ENCODE measurements at regions not wholly inside any gene's neighbourhood (a gene's known extent, or its start where the extent isn't known, plus 50 kb on each side); places are given as distances from the start of the nearest gene placed in this dataset.

DNA sequence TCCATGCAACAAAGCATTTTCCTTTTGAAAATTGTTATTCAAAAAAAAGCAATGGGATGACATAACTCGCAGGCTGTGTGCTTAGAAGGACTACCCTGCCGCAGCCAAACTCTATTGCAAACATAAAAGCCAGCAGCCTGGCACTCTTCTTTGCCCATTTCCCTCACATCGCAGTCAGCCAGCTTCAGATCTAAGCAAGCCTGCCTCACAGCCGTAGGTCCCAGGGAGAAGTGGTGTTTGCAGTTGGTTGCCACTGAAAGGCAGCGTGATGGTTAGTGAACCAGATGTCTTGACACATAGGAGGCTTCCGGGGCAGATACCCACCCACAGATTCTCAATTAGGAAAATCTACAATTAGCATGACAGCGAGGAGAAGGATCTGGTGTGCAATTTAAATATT lies 655.2 kb downstream of the RNF144A start:
- ChIA-PET POLR2A (no interaction called here), CTCF (no interaction called here)
- ATAC-seq (no peak), DNase-seq (ENCODE audit: low read depth in 1 of 2, low spot score in 1 of 2) (no peak), FAIRE-seq (no peak)
- TF ChIP-seq POLR2AphosphoS2 (conservative IDR thresholded peaks at IDR 0.05; ENCODE audit: low read length), result no peak
- TF ChIP-seq, protein P1, sequence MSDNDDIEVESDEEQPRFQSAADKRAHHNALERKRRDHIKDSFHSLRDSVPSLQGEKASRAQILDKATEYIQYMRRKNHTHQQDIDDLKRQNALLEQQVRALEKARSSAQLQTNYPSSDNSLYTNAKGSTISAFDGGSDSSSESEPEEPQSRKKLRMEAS (IDR thresholded peaks at IDR 0.05), result no peak
- no peak for TF ChIP-seq NR3C1 (IDR thresholded peaks at IDR 0.05)
- no peak for TF ChIP-seq ZC3H11A (IDR thresholded peaks at IDR 0.05)
- TF ChIP-seq HOXA7 (CRISPR knock-in tag; IDR thresholded peaks at IDR 0.05), result no peak
- TF ChIP-seq, protein P2, sequence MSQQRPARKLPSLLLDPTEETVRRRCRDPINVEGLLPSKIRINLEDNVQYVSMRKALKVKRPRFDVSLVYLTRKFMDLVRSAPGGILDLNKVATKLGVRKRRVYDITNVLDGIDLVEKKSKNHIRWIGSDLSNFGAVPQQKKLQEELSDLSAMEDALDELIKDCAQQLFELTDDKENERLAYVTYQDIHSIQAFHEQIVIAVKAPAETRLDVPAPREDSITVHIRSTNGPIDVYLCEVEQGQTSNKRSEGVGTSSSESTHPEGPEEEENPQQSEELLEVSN (IDR thresholded peaks at IDR 0.05; ENCODE audit: borderline replicate concordance, low read depth), result no peak
- no peak for TF ChIP-seq RCOR1 (IDR thresholded peaks at IDR 0.05; ENCODE audit: low read depth, low read length)
- TF ChIP-seq NPAS2 (CRISPR knock-in tag; IDR thresholded peaks at IDR 0.05; ENCODE audit: borderline replicate concordance), result no peak
- no peak for TF ChIP-seq MAZ (IDR thresholded peaks at IDR 0.05; ENCODE audit: borderline replicate concordance, low read depth, low read length)
- TF ChIP-seq HDAC2 (IDR thresholded peaks at IDR 0.05), result no peak
- no peak for TF ChIP-seq SMC3 (IDR thresholded peaks at IDR 0.05)
- TF ChIP-seq FOXS1 (CRISPR knock-in tag; IDR thresholded peaks at IDR 0.05), result no peak
- no peak for TF ChIP-seq KDM1A (IDR thresholded peaks at IDR 0.05; ENCODE audit: low read depth)
- TF ChIP-seq EHMT2 (IDR thresholded peaks at IDR 0.05; ENCODE audit: low read depth), result no peak
- TF ChIP-seq HOXB5 (CRISPR knock-in tag; IDR thresholded peaks at IDR 0.05), result no peak
- no peak overlapping the region for H3K27ac ChIP-seq
- H3K4me3 ChIP-seq, result no peak overlapping the region
- H3K4me2 ChIP-seq, result no peak overlapping the region
- 15% methylated on average over 7 of the region's 7 CpGs for WGBS (ENCODE audit: missing lambda C conversion rate)
- H3K9me3 ChIP-seq, result peaks cover 3% of the 10 kb centered on the region; the same call in 1 of the 3 replicates
- H3K4me1 ChIP-seq, result no peaks in the 10 kb centered on the region

DNA sequence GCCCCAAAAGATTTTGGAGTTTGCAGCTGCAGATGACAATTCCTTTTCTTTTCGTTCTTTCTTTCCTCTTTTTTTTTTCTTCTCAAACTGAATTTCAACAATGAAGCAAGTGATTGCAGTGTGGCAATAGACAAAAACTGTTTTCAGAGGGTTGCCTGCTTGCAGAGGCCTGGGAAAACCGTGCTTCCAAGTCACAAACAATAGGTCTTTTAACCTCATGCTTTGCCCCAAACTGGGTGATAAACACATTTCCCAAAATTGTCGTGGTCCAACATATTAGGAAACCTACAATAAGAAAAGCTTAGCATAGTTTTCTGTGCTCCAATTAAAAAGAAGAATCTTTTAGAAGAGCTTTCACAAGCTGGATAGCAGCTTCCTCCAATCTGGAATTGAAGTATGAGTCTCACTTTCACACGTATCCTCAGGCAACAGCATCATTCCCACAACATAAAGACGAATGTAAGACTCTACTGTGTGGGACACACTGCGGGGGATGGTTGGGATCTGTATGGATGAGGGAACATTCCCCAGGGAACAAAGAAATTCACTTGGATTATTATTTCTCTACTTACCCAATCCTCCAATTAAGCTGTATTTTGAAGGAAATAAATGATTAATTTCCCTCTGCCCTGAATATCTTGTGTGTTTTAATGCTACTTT lies 656.1 kb downstream of the RNF144A start:
- H3K4me2 ChIP-seq, result no peak overlapping the region
- DNase-seq (ENCODE audit: low read depth in 1 of 2, low spot score in 1 of 2) (no peak), FAIRE-seq (no peak), ATAC-seq (no peak)
- no peak overlapping the region for H3K4me3 ChIP-seq
- POLR2A ChIA-PET, result no interaction called here
- no peaks in the 10 kb centered on the region for H3K4me1 ChIP-seq
- TF ChIP-seq, protein P3, sequence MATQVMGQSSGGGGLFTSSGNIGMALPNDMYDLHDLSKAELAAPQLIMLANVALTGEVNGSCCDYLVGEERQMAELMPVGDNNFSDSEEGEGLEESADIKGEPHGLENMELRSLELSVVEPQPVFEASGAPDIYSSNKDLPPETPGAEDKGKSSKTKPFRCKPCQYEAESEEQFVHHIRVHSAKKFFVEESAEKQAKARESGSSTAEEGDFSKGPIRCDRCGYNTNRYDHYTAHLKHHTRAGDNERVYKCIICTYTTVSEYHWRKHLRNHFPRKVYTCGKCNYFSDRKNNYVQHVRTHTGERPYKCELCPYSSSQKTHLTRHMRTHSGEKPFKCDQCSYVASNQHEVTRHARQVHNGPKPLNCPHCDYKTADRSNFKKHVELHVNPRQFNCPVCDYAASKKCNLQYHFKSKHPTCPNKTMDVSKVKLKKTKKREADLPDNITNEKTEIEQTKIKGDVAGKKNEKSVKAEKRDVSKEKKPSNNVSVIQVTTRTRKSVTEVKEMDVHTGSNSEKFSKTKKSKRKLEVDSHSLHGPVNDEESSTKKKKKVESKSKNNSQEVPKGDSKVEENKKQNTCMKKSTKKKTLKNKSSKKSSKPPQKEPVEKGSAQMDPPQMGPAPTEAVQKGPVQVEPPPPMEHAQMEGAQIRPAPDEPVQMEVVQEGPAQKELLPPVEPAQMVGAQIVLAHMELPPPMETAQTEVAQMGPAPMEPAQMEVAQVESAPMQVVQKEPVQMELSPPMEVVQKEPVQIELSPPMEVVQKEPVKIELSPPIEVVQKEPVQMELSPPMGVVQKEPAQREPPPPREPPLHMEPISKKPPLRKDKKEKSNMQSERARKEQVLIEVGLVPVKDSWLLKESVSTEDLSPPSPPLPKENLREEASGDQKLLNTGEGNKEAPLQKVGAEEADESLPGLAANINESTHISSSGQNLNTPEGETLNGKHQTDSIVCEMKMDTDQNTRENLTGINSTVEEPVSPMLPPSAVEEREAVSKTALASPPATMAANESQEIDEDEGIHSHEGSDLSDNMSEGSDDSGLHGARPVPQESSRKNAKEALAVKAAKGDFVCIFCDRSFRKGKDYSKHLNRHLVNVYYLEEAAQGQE (IDR thresholded peaks at IDR 0.05), result no peak
- TF ChIP-seq POLR2AphosphoS2 (conservative IDR thresholded peaks at IDR 0.05; ENCODE audit: low read length) (no peak), ZFP36 (IDR thresholded peaks at IDR 0.05; ENCODE audit: borderline replicate concordance, partially characterized antibody) (no peak)
- no peak overlapping the region for H3K27ac ChIP-seq
- CTCF ChIA-PET, result no interaction called here
- 7% methylated on average over 6 of the region's 6 CpGs for WGBS (ENCODE audit: missing lambda C conversion rate)
- H3K9me3 ChIP-seq, result peaks cover 11% of the 10 kb centered on the region

DNA sequence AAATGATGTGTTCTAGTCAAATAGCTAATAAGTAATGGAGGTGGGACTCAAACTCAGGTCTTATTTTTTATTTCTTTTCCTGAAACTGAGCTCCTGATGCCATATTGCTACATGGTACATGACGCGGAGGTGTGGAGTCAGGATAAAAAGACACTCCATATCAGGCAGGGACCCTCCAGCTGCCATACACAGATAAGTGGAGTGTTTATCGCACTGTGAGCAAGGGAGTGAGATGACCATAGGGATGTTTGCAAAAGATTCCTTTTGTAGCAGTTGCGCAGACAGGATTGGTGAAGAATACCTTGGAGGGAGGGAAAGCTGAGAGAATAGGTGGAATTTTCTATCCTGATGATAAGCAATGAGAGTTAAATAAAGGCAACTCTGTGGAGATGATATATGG lies 657.2 kb downstream of the RNF144A start:
- peaks cover 17% of the 10 kb centered on the region for H3K9me3 ChIP-seq
- H3K4me3 ChIP-seq, result no peak overlapping the region
- 77% methylated on average over 4 of the region's 4 CpGs for WGBS (ENCODE audit: missing lambda C conversion rate)
- H3K4me2 ChIP-seq, result no peak overlapping the region
- CTCF ChIA-PET, result interaction anchor here (0.9 kb wide), 1 partner anchor 23 kb away, joined by 3 read pairs; no protein-coding TSS in a partner anchor
- H3K4me1 ChIP-seq, result no peaks in the 10 kb centered on the region
- ATAC-seq, result no peak
- POLR2A ChIA-PET, result no interaction called here
- no peak overlapping the region for H3K27ac ChIP-seq
- no peak for DNase-seq (ENCODE audit: low read depth in 1 of 2, low spot score in 1 of 2)
- FAIRE-seq, result no peak
- TF ChIP-seq RARB (CRISPR knock-in tag; IDR thresholded peaks at IDR 0.05), result no peak
- no peak for TF ChIP-seq ESRRA (IDR thresholded peaks at IDR 0.05; ENCODE audit: borderline replicate concordance, low read length)
- TF ChIP-seq POLR2A (IDR thresholded peaks at IDR 0.05; ENCODE audit: low read length), result no peak
- no peak for TF ChIP-seq RCOR1 (IDR thresholded peaks at IDR 0.05; ENCODE audit: low read depth, low read length)
- TF ChIP-seq, protein P4, sequence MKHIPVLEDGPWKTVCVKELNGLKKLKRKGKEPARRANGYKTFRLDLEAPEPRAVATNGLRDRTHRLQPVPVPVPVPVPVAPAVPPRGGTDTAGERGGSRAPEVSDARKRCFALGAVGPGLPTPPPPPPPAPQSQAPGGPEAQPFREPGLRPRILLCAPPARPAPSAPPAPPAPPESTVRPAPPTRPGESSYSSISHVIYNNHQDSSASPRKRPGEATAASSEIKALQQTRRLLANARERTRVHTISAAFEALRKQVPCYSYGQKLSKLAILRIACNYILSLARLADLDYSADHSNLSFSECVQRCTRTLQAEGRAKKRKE (CRISPR knock-in tag; IDR thresholded peaks at IDR 0.05; ENCODE audit: low read depth), result no peak
